ENCODE measurements at regions not wholly inside any gene's neighbourhood (a gene's known extent, or its start where the extent isn't known, plus 50 kb on each side); places are given as distances from the start of the nearest gene placed in this dataset.

- no peaks in the 10 kb centered on the region for H4K20me1 ChIP-seq
Observed at GRCh38 chr3:101156787-101157345, 163.5 kb downstream of the IMPG2 start.

GRCh38 chr3:101155825-101156224 lies 162.6 kb upstream of the ABI3BP start:
- H3K27ac ChIP-seq: no peak overlapping the region
- H3K27me3 ChIP-seq: no peaks in the 10 kb centered on the region
- TF ChIP-seq Cebpa-rat (IDR thresholded peaks at IDR 0.05): no peak
- no peaks in the 10 kb centered on the region for H3K36me3 ChIP-seq
- no peaks in the 10 kb centered on the region for H3K9me3 ChIP-seq
- H3K4me2 ChIP-seq: no peak overlapping the region
- no peak overlapping the region for H3K9ac ChIP-seq
- no peak overlapping the region for H3K4me3 ChIP-seq
- no peaks in the 10 kb centered on the region for H3K4me1 ChIP-seq
- no peaks in the 10 kb centered on the region for H4K20me1 ChIP-seq

More at GRCh38 chr3:101156787-101157345, 163.5 kb downstream of the IMPG2 start:
- H3K36me3 ChIP-seq: no peaks in the 10 kb centered on the region
- H3K27me3 ChIP-seq: no peaks in the 10 kb centered on the region
- no peak for TF ChIP-seq Cebpa-rat (IDR thresholded peaks at IDR 0.05)
- H3K4me3 ChIP-seq: no peak overlapping the region
- no peaks in the 10 kb centered on the region for H3K4me1 ChIP-seq
- no peak overlapping the region for H3K27ac ChIP-seq
- no peak overlapping the region for H3K9ac ChIP-seq
- H3K9me3 ChIP-seq: no peaks in the 10 kb centered on the region
- H3K4me2 ChIP-seq: no peak overlapping the region

- no peaks in the 10 kb centered on the region for H3K27me3 ChIP-seq
- H3K9me3 ChIP-seq: no peaks in the 10 kb centered on the region
- no peak overlapping the region for H3K9ac ChIP-seq
- TF ChIP-seq Cebpa-rat (IDR thresholded peaks at IDR 0.05): no peak
- no peak overlapping the region for H3K4me3 ChIP-seq
- H3K27ac ChIP-seq: no peak overlapping the region
- H3K4me2 ChIP-seq: no peak overlapping the region
- H3K36me3 ChIP-seq: no peaks in the 10 kb centered on the region
- no peaks in the 10 kb centered on the region for H3K4me1 ChIP-seq
- H4K20me1 ChIP-seq: no peaks in the 10 kb centered on the region
Observed at GRCh38 chr3:101154401-101154800, 161.2 kb upstream of the ABI3BP start.

- Histone ChIP-seq H3K4me1 (no peaks in the 10 kb centered on the region), H3K36me3 (no peaks in the 10 kb centered on the region), H4K20me1 (no peaks in the 10 kb centered on the region), H3K4me3 (no peak overlapping the region), H3K9me3 (no peaks in the 10 kb centered on the region), H3K27ac (no peak overlapping the region), H3K9ac (no peak overlapping the region), H3K4me2 (no peak overlapping the region), H3K27me3 (no peaks in the 10 kb centered on the region)
- no peak for TF ChIP-seq Cebpa-rat (IDR thresholded peaks at IDR 0.05)
Observed at GRCh38 chr3:101151286-101151913, 158.2 kb upstream of the ABI3BP start.

GRCh38 chr3:101150504-101150903 lies 157.3 kb upstream of the ABI3BP start:
- H3K27me3 ChIP-seq: no peaks in the 10 kb centered on the region
- H3K4me1 ChIP-seq: no peaks in the 10 kb centered on the region
- no peaks in the 10 kb centered on the region for H4K20me1 ChIP-seq
- no peak overlapping the region for H3K4me2 ChIP-seq
- no peaks in the 10 kb centered on the region for H3K36me3 ChIP-seq
- TF ChIP-seq Cebpa-rat (IDR thresholded peaks at IDR 0.05): no peak
- no peak overlapping the region for H3K4me3 ChIP-seq
- H3K27ac ChIP-seq: no peak overlapping the region
- H3K9ac ChIP-seq: no peak overlapping the region
- H3K9me3 ChIP-seq: no peaks in the 10 kb centered on the region

- TF ChIP-seq Cebpa-rat (IDR thresholded peaks at IDR 0.05): no peak
- Histone ChIP-seq H3K4me3 (no peak overlapping the region), H4K20me1 (no peaks in the 10 kb centered on the region), H3K9ac (no peak overlapping the region), H3K27me3 (no peaks in the 10 kb centered on the region), H3K4me1 (no peaks in the 10 kb centered on the region), H3K9me3 (no peaks in the 10 kb centered on the region), H3K36me3 (no peaks in the 10 kb centered on the region), H3K4me2 (no peak overlapping the region), H3K27ac (no peak overlapping the region)
Observed at GRCh38 chr3:101149707-101150106, 156.5 kb upstream of the ABI3BP start.

GRCh38 chr3:101149251-101149650 lies 156.0 kb upstream of the ABI3BP start:
- TF ChIP-seq Cebpa-rat (IDR thresholded peaks at IDR 0.05): no peak
- Histone ChIP-seq H3K27me3 (no peaks in the 10 kb centered on the region), H3K27ac (no peak overlapping the region), H3K4me1 (no peaks in the 10 kb centered on the region), H3K4me2 (no peak overlapping the region), H4K20me1 (no peaks in the 10 kb centered on the region), H3K4me3 (no peak overlapping the region), H3K9me3 (no peaks in the 10 kb centered on the region), H3K36me3 (no peaks in the 10 kb centered on the region), H3K9ac (no peak overlapping the region)

GRCh38 chr3:101148001-101148400 lies 154.8 kb upstream of the ABI3BP start:
- no peaks in the 10 kb centered on the region for H3K9me3 ChIP-seq
- H3K27ac ChIP-seq: no peak overlapping the region
- no peaks in the 10 kb centered on the region for H3K4me1 ChIP-seq
- H3K27me3 ChIP-seq: no peaks in the 10 kb centered on the region
- H4K20me1 ChIP-seq: no peaks in the 10 kb centered on the region
- TF ChIP-seq Cebpa-rat (IDR thresholded peaks at IDR 0.05): no peak
- no peak overlapping the region for H3K9ac ChIP-seq
- H3K4me3 ChIP-seq: no peak overlapping the region
- no peak overlapping the region for H3K4me2 ChIP-seq
- H3K36me3 ChIP-seq: no peaks in the 10 kb centered on the region

- no peaks in the 10 kb centered on the region for H3K36me3 ChIP-seq
- no peaks in the 10 kb centered on the region for H4K20me1 ChIP-seq
- no peaks in the 10 kb centered on the region for H3K9me3 ChIP-seq
- no peak overlapping the region for H3K4me2 ChIP-seq
- no peak overlapping the region for H3K9ac ChIP-seq
- H3K27ac ChIP-seq: no peak overlapping the region
- no peak overlapping the region for H3K4me3 ChIP-seq
- H3K27me3 ChIP-seq: no peaks in the 10 kb centered on the region
- no peaks in the 10 kb centered on the region for H3K4me1 ChIP-seq
- no peak for TF ChIP-seq Cebpa-rat (IDR thresholded peaks at IDR 0.05)
Observed at GRCh38 chr3:101146946-101147345, 153.7 kb upstream of the ABI3BP start.

GRCh38 chr3:101144105-101144504 lies 150.9 kb upstream of the ABI3BP start:
- Histone ChIP-seq H3K36me3 (no peaks in the 10 kb centered on the region), H3K4me2 (no peak overlapping the region), H3K27ac (no peak overlapping the region), H4K20me1 (no peaks in the 10 kb centered on the region), H3K4me1 (no peaks in the 10 kb centered on the region), H3K9me3 (no peaks in the 10 kb centered on the region), H3K27me3 (no peaks in the 10 kb centered on the region), H3K4me3 (no peak overlapping the region), H3K9ac (no peak overlapping the region)
- no peak for TF ChIP-seq Cebpa-rat (IDR thresholded peaks at IDR 0.05)

GRCh38 chr3:101143012-101143411 lies 149.8 kb upstream of the ABI3BP start:
- H3K36me3 ChIP-seq: no peaks in the 10 kb centered on the region

More at GRCh38 chr3:101143012-101143411, 149.8 kb upstream of the ABI3BP start:
- Histone ChIP-seq H4K20me1 (no peaks in the 10 kb centered on the region), H3K27me3 (no peaks in the 10 kb centered on the region), H3K9me3 (no peaks in the 10 kb centered on the region), H3K9ac (no peak overlapping the region), H3K4me1 (no peaks in the 10 kb centered on the region), H3K27ac (no peak overlapping the region), H3K4me3 (no peak overlapping the region), H3K4me2 (no peak overlapping the region)
- no peak for TF ChIP-seq Cebpa-rat (IDR thresholded peaks at IDR 0.05)

All from BLaER1 (cell line).